ENCODE measurements at regions not wholly inside any gene's neighbourhood (a gene's known extent, or its start where the extent isn't known, plus 50 kb on each side); places are given as distances from the start of the nearest gene placed in this dataset.
"Not testable (repeated sequence)": the region's sequence is repeated elsewhere in the genome, so short reads cannot be mapped to it uniquely, and the experiment has no call there.

- H3K27ac Mint-ChIP-seq = no peak overlapping the region
- H3K4me1 Mint-ChIP-seq = no peaks in the 10 kb centered on the region
- no peaks in the 10 kb centered on the region for H3K36me3 Mint-ChIP-seq
- no peak overlapping the region for H3K4me3 Mint-ChIP-seq
- peaks cover 34% of the 10 kb centered on the region for H3K9me3 Mint-ChIP-seq
- H3K27me3 Mint-ChIP-seq = no peaks in the 10 kb centered on the region
Measured at GRCh38 chr4:127311371-127311770, 321.4 kb upstream of the INTU start.

DNA sequence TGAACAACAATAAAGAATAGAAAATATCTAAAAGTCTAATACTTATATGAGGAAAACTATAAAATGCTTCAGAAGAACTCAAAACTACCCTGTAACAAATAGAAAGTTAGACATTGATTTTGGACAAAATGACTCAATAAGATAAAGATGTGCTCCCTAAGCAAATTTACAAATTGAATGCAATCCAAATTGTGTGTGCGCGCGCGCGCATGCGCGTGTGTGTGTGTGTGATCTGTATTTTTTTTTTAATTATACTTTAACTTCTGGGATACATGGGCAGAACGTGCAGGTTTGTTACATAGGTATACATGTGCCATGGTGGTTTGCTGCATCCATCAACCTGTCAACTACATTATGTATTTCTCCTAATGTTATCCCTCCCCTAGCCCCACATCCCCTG, 320.8 kb upstream of the INTU start:
- Mint-ChIP-seq H3K27me3 (no peaks in the 10 kb centered on the region), H3K27ac (no peak overlapping the region), H3K9me3 (peaks cover 34% of the 10 kb centered on the region)

DNA sequence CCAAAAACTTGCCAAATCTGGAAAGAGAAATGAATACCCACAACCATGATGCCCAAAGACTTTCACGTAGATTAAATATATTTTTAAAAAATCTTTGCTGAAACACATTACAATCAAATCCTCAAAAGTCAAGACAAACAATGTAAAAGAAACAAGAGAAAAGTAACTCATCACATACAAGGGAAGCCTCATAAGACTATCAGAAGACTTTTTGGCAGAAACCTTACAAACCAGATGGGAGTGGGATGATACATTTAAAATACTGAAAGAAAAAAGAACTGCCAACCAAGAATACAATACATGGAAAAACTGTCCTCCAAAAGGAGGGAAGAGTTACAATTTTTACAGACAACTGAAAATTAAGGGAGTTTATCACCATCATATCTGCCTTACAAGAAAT, 319.0 kb upstream of the INTU start:
- Mint-ChIP-seq H3K4me1 (no peaks in the 10 kb centered on the region), H3K9me3 (peaks cover 34% of the 10 kb centered on the region), H3K4me3 (no peak overlapping the region), H3K27me3 (no peaks in the 10 kb centered on the region), H3K27ac (no peak overlapping the region), H3K36me3 (no peaks in the 10 kb centered on the region)

More for the DNA sequence above, 320.8 kb upstream of the INTU start:
- no peak overlapping the region for H3K4me3 Mint-ChIP-seq
- no peaks in the 10 kb centered on the region for H3K36me3 Mint-ChIP-seq
- no peaks in the 10 kb centered on the region for H3K4me1 Mint-ChIP-seq

DNA sequence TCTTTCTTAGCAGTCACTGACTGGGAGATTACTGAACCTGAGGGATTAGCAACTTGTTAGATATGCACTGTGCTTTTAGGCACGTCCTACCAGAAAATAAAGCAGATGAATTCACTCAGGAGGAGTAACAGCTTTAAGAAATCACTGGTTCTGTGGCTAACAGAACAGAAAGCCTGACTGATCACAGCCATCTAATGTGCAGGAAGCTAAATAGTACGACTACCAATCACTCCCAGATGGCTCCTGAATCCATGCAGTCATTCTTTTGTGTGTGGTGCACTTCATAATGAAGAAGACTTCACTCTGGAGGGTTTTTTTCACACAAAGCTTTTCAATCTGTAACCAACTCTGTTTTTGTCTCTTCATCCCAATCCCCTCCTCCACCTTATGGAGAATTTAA, 305.3 kb upstream of the INTU start:
- Mint-ChIP-seq H3K36me3 (no peaks in the 10 kb centered on the region), H3K4me3 (no peak overlapping the region), H3K27ac (no peak overlapping the region), H3K27me3 (no peaks in the 10 kb centered on the region), H3K4me1 (no peaks in the 10 kb centered on the region), H3K9me3 (peaks cover 17% of the 10 kb centered on the region)

- Mint-ChIP-seq H3K4me3 (no peak overlapping the region), H3K27me3 (no peaks in the 10 kb centered on the region), H3K36me3 (no peaks in the 10 kb centered on the region), H3K27ac (no peak overlapping the region), H3K4me1 (no peaks in the 10 kb centered on the region), H3K9me3 (peaks cover 2% of the 10 kb centered on the region)
Measured at GRCh38 chr4:127335073-127335620, 297.6 kb upstream of the INTU start.

GRCh38 chr4:127335732-127336131, 297.0 kb upstream of the INTU start:
- Mint-ChIP-seq H3K4me3 (no peak overlapping the region), H3K4me1 (no peaks in the 10 kb centered on the region), H3K27me3 (no peaks in the 10 kb centered on the region), H3K27ac (no peak overlapping the region), H3K9me3 (no peaks in the 10 kb centered on the region), H3K36me3 (no peaks in the 10 kb centered on the region)

DNA sequence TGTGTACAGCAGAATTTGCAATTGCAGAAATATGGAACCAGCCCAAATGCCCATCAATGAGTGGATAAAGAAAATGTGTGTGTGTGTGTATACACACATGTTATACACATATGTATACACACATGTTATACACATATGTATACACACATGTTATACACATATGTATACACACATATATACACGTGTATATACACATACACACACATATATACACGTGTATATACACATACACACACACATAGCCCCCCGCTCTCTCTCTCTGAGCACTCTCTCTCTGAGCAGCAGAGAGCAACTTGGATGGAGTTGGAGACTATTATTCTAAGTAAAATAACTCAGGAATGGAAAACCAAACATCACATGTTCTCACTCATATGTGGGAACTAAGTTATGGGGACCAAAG, 289.6 kb upstream of the INTU start:
- not testable (repeated sequence) for H3K4me3 Mint-ChIP-seq, H3K36me3 Mint-ChIP-seq, H3K4me1 Mint-ChIP-seq, H3K27me3 Mint-ChIP-seq, H3K9me3 Mint-ChIP-seq, H3K27ac Mint-ChIP-seq

GRCh38 chr4:127344071-127344470, 288.7 kb upstream of the INTU start:
- no peaks in the 10 kb centered on the region for H3K9me3 Mint-ChIP-seq
- no peaks in the 10 kb centered on the region for H3K27me3 Mint-ChIP-seq
- H3K4me3 Mint-ChIP-seq = no peak overlapping the region
- H3K4me1 Mint-ChIP-seq = no peaks in the 10 kb centered on the region
- no peaks in the 10 kb centered on the region for H3K36me3 Mint-ChIP-seq
- H3K27ac Mint-ChIP-seq = no peak overlapping the region

- Mint-ChIP-seq H3K27ac (no peak overlapping the region), H3K27me3 (no peaks in the 10 kb centered on the region), H3K36me3 (no peaks in the 10 kb centered on the region), H3K9me3 (peaks cover 5% of the 10 kb centered on the region), H3K4me3 (no peak overlapping the region), H3K4me1 (no peaks in the 10 kb centered on the region)
Measured at GRCh38 chr4:127347936-127348335, 284.8 kb upstream of the INTU start.

GRCh38 chr4:127352220-127353113, 280.3 kb upstream of the INTU start:
- Mint-ChIP-seq H3K36me3 (no peaks in the 10 kb centered on the region), H3K27me3 (no peaks in the 10 kb centered on the region), H3K4me3 (no peak overlapping the region), H3K9me3 (peaks cover 5% of the 10 kb centered on the region), H3K4me1 (no peaks in the 10 kb centered on the region), H3K27ac (no peak overlapping the region)

DNA sequence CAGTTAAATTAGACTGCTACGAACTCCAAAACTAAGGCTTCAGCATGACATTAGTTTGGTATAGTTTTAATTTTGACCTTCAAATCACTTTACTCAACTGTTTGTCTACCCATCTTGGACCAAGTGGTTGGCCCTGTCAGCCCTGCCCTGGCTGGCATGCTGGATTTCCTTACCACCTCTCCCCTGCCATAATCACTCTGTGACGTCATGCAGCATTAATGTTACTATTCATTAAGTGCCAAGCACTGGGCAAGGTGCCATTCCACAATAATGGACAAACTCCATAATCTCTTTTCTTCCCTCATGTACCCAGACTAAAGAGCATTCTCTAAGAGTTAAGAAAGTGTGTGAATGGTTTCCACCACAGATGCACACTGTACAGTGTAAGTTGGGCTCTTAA, 277.0 kb upstream of the INTU start:
- Mint-ChIP-seq H3K27ac (no peak overlapping the region), H3K36me3 (no peaks in the 10 kb centered on the region), H3K4me3 (no peak overlapping the region), H3K9me3 (no peaks in the 10 kb centered on the region), H3K4me1 (no peaks in the 10 kb centered on the region), H3K27me3 (no peaks in the 10 kb centered on the region)

GRCh38 chr4:127357765-127358164, 275.0 kb upstream of the INTU start:
- no peak overlapping the region for H3K4me3 Mint-ChIP-seq
- no peak overlapping the region for H3K27ac Mint-ChIP-seq
- H3K36me3 Mint-ChIP-seq = no peaks in the 10 kb centered on the region

GRCh38 chr4:127362686-127363085, 270.1 kb upstream of the INTU start:
- Mint-ChIP-seq H3K4me1 (no peaks in the 10 kb centered on the region), H3K27me3 (no peaks in the 10 kb centered on the region), H3K4me3 (no peak overlapping the region), H3K36me3 (no peaks in the 10 kb centered on the region), H3K9me3 (peaks cover 4% of the 10 kb centered on the region), H3K27ac (no peak overlapping the region)

More at GRCh38 chr4:127357765-127358164, 275.0 kb upstream of the INTU start:
- Mint-ChIP-seq H3K27me3 (no peaks in the 10 kb centered on the region), H3K4me1 (no peaks in the 10 kb centered on the region), H3K9me3 (peaks cover 4% of the 10 kb centered on the region)

DNA sequence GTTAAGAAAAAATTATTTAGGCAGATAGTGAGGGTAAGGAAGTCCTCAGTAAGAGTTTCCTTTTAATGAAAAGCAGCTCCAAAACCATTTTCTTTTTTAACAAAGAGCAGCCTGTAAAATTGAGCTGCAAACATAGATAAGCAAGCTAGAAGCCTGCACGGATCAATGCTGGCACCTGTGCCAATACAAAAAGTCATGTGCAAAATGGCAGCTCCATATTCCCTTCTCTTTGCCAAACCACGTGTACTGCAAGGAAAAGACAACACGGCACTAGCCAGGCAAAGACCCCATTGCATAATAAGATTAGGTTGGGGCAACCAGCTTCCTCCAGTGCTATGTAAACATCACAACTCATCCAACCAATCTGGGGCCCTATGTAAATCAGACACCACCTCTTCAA, 268.4 kb upstream of the INTU start:
- peaks cover 4% of the 10 kb centered on the region for H3K9me3 Mint-ChIP-seq
- H3K36me3 Mint-ChIP-seq = no peaks in the 10 kb centered on the region
- H3K27ac Mint-ChIP-seq = no peak overlapping the region
- H3K4me1 Mint-ChIP-seq = no peaks in the 10 kb centered on the region
- no peaks in the 10 kb centered on the region for H3K27me3 Mint-ChIP-seq
- H3K4me3 Mint-ChIP-seq = no peak overlapping the region

- Mint-ChIP-seq H3K36me3 (no peaks in the 10 kb centered on the region), H3K27ac (no peak overlapping the region), H3K9me3 (peaks cover 4% of the 10 kb centered on the region), H3K4me1 (no peaks in the 10 kb centered on the region), H3K4me3 (no peak overlapping the region), H3K27me3 (no peaks in the 10 kb centered on the region)
Measured at GRCh38 chr4:127364911-127365310, 267.8 kb upstream of the INTU start.

GRCh38 chr4:127370604-127371003, 262.2 kb upstream of the INTU start:
- H3K4me3 Mint-ChIP-seq = no peak overlapping the region
- no peaks in the 10 kb centered on the region for H3K36me3 Mint-ChIP-seq
- no peak overlapping the region for H3K27ac Mint-ChIP-seq
- peaks cover 5% of the 10 kb centered on the region for H3K9me3 Mint-ChIP-seq
- H3K27me3 Mint-ChIP-seq = no peaks in the 10 kb centered on the region
- H3K4me1 Mint-ChIP-seq = no peaks in the 10 kb centered on the region

Measured in activated naive CD4-positive, alpha-beta T cell treated with anti-CD3 and anti-CD28 coated beads, Interleukin-2, amount 50 U/mL, for 24 hours (primary cell).